Tibial artery (tissue), 4 donors: ENCODE measurements at regions not wholly inside any gene's neighbourhood (a gene's known extent, or its start where the extent isn't known, plus 50 kb on each side); places are given as distances from the start of the nearest gene placed in this dataset.

Experiments used
- DNase-seq, 2 donors: peaks; one replicate each; pipeline ENCODE4 v3.0.0-alpha.2; 2019
- H3K27ac ChIP-seq, 2 donors: fragments of 200-600 bp; sonication (generic) in 1 of 2; 1 replicate in 1 of 2; 2 replicates in 1 of 2; pipeline ENCODE4 v1.5.1; 2018 to 2019; ENCODE audit warnings: mild to moderate bottlenecking in 1 of 2
- H3K27me3 ChIP-seq, 2 donors: fragments of 200-600 bp; sonication (generic) in 1 of 2; one replicate each; pipeline versions ENCODE4 v1.5.1 to v1.6.0; 2016 to 2019
- H3K36me3 ChIP-seq, 3 donors: fragments of 200-600 bp; sonication (generic) in 2 of 3; one replicate each; pipeline ENCODE4 v1.5.1; 2016 to 2019; ENCODE audit warnings: mild to moderate bottlenecking in 2 of 3
- H3K4me1 ChIP-seq, 4 donors: fragments of 200-600 bp; sonication (generic) in 2 of 4; 1 replicate in 3 of 4; 2 replicates in 1 of 4; pipeline ENCODE4 v1.5.1; 2016 to 2019
- H3K4me3 ChIP-seq, 2 donors: fragments of 200-600 bp; sonication (generic) in 1 of 2; 1 replicate in 1 of 2; 2 replicates in 1 of 2; pipeline ENCODE4 v1.5.1; 2018 to 2019; ENCODE audit warnings: mild to moderate bottlenecking in 2 of 2
- H3K9me3 ChIP-seq, 3 donors: fragments of 200-600 bp; sonication (generic) in 1 of 3; one replicate each; pipeline ENCODE4 v1.5.1; 2016 to 2019
- CTCF ChIP-seq, 2 experiments: fragments of 200-600 bp in 1 of 2; fragments of 450-650 bp in 1 of 2; IDR thresholded peaks; one replicate each; pipeline ENCODE4 v1.5.1; 2017 to 2019; ENCODE audit warnings: antibody characterized with exemption in 2 of 2, mild to moderate bottlenecking in 1 of 2, moderate library complexity in 1 of 2
- intact Hi-C: fragments of 100-400 bp; cut with DNase I; formaldehyde crosslinking; loops from one replicate; pipeline ENCODE4 v1.15.0; 2023; ENCODE audit warnings: low total_unique reads

GRCh38 chr14:29461506-29461905 lies 466.1 kb downstream of the PRKD1 start:
- TF ChIP-seq CTCF (IDR thresholded peaks at IDR 0.05): no peak
- Histone ChIP-seq H3K4me1 (no peaks in the 10 kb centered on the region), H3K27me3 (no peaks in the 10 kb centered on the region), H3K9me3 (no peaks in the 10 kb centered on the region), H3K27ac (no peak overlapping the region), H3K4me3 (no peak overlapping the region), H3K36me3 (no peaks in the 10 kb centered on the region)
- intact Hi-C loops: no loop called here
- no peak for DNase-seq

- no peaks in the 10 kb centered on the region for H3K4me1 ChIP-seq
- no peak for TF ChIP-seq CTCF (IDR thresholded peaks at IDR 0.05)
- H3K27me3 ChIP-seq: no peaks in the 10 kb centered on the region
- H3K4me3 ChIP-seq: no peak overlapping the region
- DNase-seq: no peak
- H3K27ac ChIP-seq: no peak overlapping the region
- intact Hi-C loops: no loop called here
- H3K9me3 ChIP-seq: no peaks in the 10 kb centered on the region
- H3K36me3 ChIP-seq: no peaks in the 10 kb centered on the region
Measured at GRCh38 chr14:29462321-29462720, 465.3 kb downstream of the PRKD1 start.

GRCh38 chr14:29462772-29463171 lies 464.9 kb downstream of the PRKD1 start:
- Histone ChIP-seq H3K27ac (no peak overlapping the region), H3K4me1 (no peaks in the 10 kb centered on the region), H3K36me3 (no peaks in the 10 kb centered on the region), H3K4me3 (no peak overlapping the region), H3K27me3 (no peaks in the 10 kb centered on the region), H3K9me3 (no peaks in the 10 kb centered on the region)
- TF ChIP-seq CTCF (IDR thresholded peaks at IDR 0.05): no peak
- intact Hi-C loops: no loop called here
- no peak for DNase-seq

GRCh38 chr14:29463727-29464395 lies 463.8 kb downstream of the PRKD1 start:
- no peak for TF ChIP-seq CTCF (IDR thresholded peaks at IDR 0.05)
- no peak for DNase-seq
- Histone ChIP-seq H3K27ac (no peak overlapping the region), H3K4me3 (no peak overlapping the region), H3K4me1 (no peaks in the 10 kb centered on the region), H3K36me3 (no peaks in the 10 kb centered on the region), H3K9me3 (no peaks in the 10 kb centered on the region), H3K27me3 (no peaks in the 10 kb centered on the region)
- intact Hi-C loops: no loop called here

- Histone ChIP-seq H3K36me3 (no peaks in the 10 kb centered on the region), H3K4me3 (no peak overlapping the region), H3K4me1 (no peaks in the 10 kb centered on the region), H3K27ac (no peak overlapping the region), H3K27me3 (no peaks in the 10 kb centered on the region), H3K9me3 (no peaks in the 10 kb centered on the region)
- DNase-seq: no peak
- no peak for TF ChIP-seq CTCF (IDR thresholded peaks at IDR 0.05)
- intact Hi-C loops: no loop called here
Measured at GRCh38 chr14:29465095-29465494, 462.6 kb downstream of the PRKD1 start.

- no peaks in the 10 kb centered on the region for H3K4me1 ChIP-seq
- no peaks in the 10 kb centered on the region for H3K9me3 ChIP-seq
- intact Hi-C loops: no loop called here
- no peak overlapping the region for H3K4me3 ChIP-seq
- no peaks in the 10 kb centered on the region for H3K36me3 ChIP-seq
- no peak for TF ChIP-seq CTCF (IDR thresholded peaks at IDR 0.05)
- H3K27me3 ChIP-seq: no peaks in the 10 kb centered on the region
- DNase-seq: no peak
- H3K27ac ChIP-seq: no peak overlapping the region
Measured at GRCh38 chr14:29475641-29476040, 452.0 kb downstream of the PRKD1 start.
